Tibial nerve (tissue), 4 donors: ENCODE measurements at regions not wholly inside any gene's neighbourhood (a gene's known extent, or its start where the extent isn't known, plus 50 kb on each side); places are given as distances from the start of the nearest gene placed in this dataset.

Experiments used
- CTCF ChIP-seq, 5 experiments: fragments of 200-600 bp in 3 of 5; fragments of 450-650 bp in 2 of 5; sonication (generic) in 3 of 5; IDR thresholded peaks; one replicate each; pipeline ENCODE4 v1.5.1; 2016 to 2019; ENCODE audit warnings: antibody characterized with exemption in 5 of 5, mild to moderate bottlenecking in 3 of 5, moderate library complexity in 2 of 5
- EP300 ChIP-seq, 2 donors: sonication (generic); formaldehyde crosslinking; IDR thresholded peaks; one replicate each; pipeline ENCODE4 v1.6.1; 2017; ENCODE audit warnings: antibody characterized with exemption in 2 of 2, mild to moderate bottlenecking in 1 of 2

DNA sequence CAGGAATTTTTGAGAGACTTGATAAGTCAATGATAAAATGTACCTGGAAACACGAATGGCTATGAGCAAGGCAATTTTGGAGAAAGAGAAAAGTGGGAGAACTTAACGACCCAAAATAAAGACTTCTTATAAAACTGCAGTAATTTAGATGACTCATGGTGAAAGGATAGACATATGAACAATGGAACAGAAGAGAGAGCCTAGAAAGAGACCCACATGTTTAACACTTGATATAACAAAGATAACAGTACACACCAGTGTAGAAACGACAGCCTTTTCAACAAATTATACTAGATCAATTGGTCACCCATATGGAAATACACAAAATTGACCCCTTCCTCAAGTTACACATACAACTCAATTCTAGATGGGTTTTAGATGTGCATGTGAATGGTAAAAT is 117.5 kb upstream of the GALNT2 start:
- TF ChIP-seq CTCF (IDR thresholded peaks at IDR 0.05), result no peak
- TF ChIP-seq EP300 (IDR thresholded peaks at IDR 0.05), result no peak
